ENCODE measurements at regions not wholly inside any gene's neighbourhood (a gene's known extent, or its start where the extent isn't known, plus 50 kb on each side); places are given as distances from the start of the nearest gene placed in this dataset.

- no peaks in the 10 kb centered on the region for H3K9me3 ChIP-seq
- intact Hi-C loops (cut with DNase I; ENCODE audit: low total_unique reads), result no loop called here
- H3K27me3 ChIP-seq, result peaks cover 12% of the 10 kb centered on the region
- in situ Hi-C loops (cut with MboI; ENCODE audit: low pct_ligation_motif_present in 1 of 4, low pct_unique_long_range_greater_than_20kb in 1 of 4, low sequenced_read_pairs in 3 of 4), result no loop called here
- no peak overlapping the region for H3K27ac ChIP-seq
- no peaks in the 10 kb centered on the region for H3K4me1 ChIP-seq
- TF ChIP-seq CTCF (IDR thresholded peaks at IDR 0.05) (no peak), POLR2A (IDR thresholded peaks at IDR 0.05) (no peak), POLR2AphosphoS5 (IDR thresholded peaks at IDR 0.05) (no peak), EP300 (IDR thresholded peaks at IDR 0.05; ENCODE audit: low read depth) (no peak)
- no peaks in the 10 kb centered on the region for H3K36me3 ChIP-seq
- DNase-seq, result no peak
- no peak overlapping the region for H3K4me3 ChIP-seq
- 84% methylated on average over 4 of the region's 4 CpGs; no CpG with 5 or more reads in 1 of the 2 donors for WGBS, 2 donors (ENCODE audit: low coverage in 1 of 2)
These were observed 76.1 kb upstream of the INSIG1 start for GRCh38 chr7:155221547-155221946.

GRCh38 chr7:155222061-155222460 lies 75.6 kb upstream of the INSIG1 start:
- DNase-seq, result no peak
- no peaks in the 10 kb centered on the region for H3K9me3 ChIP-seq
- peaks cover 12% of the 10 kb centered on the region for H3K27me3 ChIP-seq
- TF ChIP-seq POLR2AphosphoS5 (IDR thresholded peaks at IDR 0.05) (no peak), CTCF (IDR thresholded peaks at IDR 0.05) (no peak), EP300 (IDR thresholded peaks at IDR 0.05; ENCODE audit: low read depth) (no peak), POLR2A (IDR thresholded peaks at IDR 0.05) (no peak)
- no peaks in the 10 kb centered on the region for H3K36me3 ChIP-seq
- no peak overlapping the region for H3K4me3 ChIP-seq
- WGBS, 2 donors (ENCODE audit: low coverage in 1 of 2), result 58 to 85% methylated on average over 2 of the region's 2 CpGs
- no peaks in the 10 kb centered on the region for H3K4me1 ChIP-seq
- no peak overlapping the region for H3K27ac ChIP-seq
- in situ Hi-C loops (cut with MboI; ENCODE audit: low pct_ligation_motif_present in 1 of 4, low pct_unique_long_range_greater_than_20kb in 1 of 4, low sequenced_read_pairs in 3 of 4), result no loop called here
- intact Hi-C loops (cut with DNase I; ENCODE audit: low total_unique reads), result no loop called here

GRCh38 chr7:155222573-155222972 lies 75.1 kb upstream of the INSIG1 start:
- Histone ChIP-seq H3K4me1 (no peaks in the 10 kb centered on the region), H3K4me3 (no peak overlapping the region), H3K27me3 (peaks cover 12% of the 10 kb centered on the region), H3K27ac (no peak overlapping the region), H3K9me3 (no peaks in the 10 kb centered on the region), H3K36me3 (no peaks in the 10 kb centered on the region)
- DNase-seq, result no peak
- no peak for TF ChIP-seq POLR2AphosphoS5 (IDR thresholded peaks at IDR 0.05)
- TF ChIP-seq POLR2A (IDR thresholded peaks at IDR 0.05), result no peak
- TF ChIP-seq EP300 (IDR thresholded peaks at IDR 0.05; ENCODE audit: low read depth), result no peak
- TF ChIP-seq CTCF (IDR thresholded peaks at IDR 0.05), result no peak
- intact Hi-C loops (cut with DNase I; ENCODE audit: low total_unique reads) (no loop called here), in situ Hi-C loops (cut with MboI; ENCODE audit: low pct_ligation_motif_present in 1 of 4, low pct_unique_long_range_greater_than_20kb in 1 of 4, low sequenced_read_pairs in 3 of 4) (no loop called here)
- 94 to 100% methylated on average over 1 to 5 of the region's 5 CpGs for WGBS, 2 donors (ENCODE audit: low coverage in 1 of 2)

- no peaks in the 10 kb centered on the region for H3K9me3 ChIP-seq
- DNase-seq, result no peak
- WGBS, 2 donors (ENCODE audit: low coverage in 1 of 2), result 88 to 90% methylated on average over 11 to 12 of the region's 12 CpGs
- no peak overlapping the region for H3K27ac ChIP-seq
- TF ChIP-seq POLR2A (IDR thresholded peaks at IDR 0.05), result no peak
- no peak for TF ChIP-seq CTCF (IDR thresholded peaks at IDR 0.05)
- TF ChIP-seq POLR2AphosphoS5 (IDR thresholded peaks at IDR 0.05), result no peak
- TF ChIP-seq EP300 (IDR thresholded peaks at IDR 0.05; ENCODE audit: low read depth), result no peak
- intact Hi-C loops (cut with DNase I; ENCODE audit: low total_unique reads) (no loop called here), in situ Hi-C loops (cut with MboI; ENCODE audit: low pct_ligation_motif_present in 1 of 4, low pct_unique_long_range_greater_than_20kb in 1 of 4, low sequenced_read_pairs in 3 of 4) (no loop called here)
- no peaks in the 10 kb centered on the region for H3K4me1 ChIP-seq
- H3K36me3 ChIP-seq, result no peaks in the 10 kb centered on the region
- peaks cover 12% of the 10 kb centered on the region for H3K27me3 ChIP-seq
- no peak overlapping the region for H3K4me3 ChIP-seq
These were observed 74.7 kb upstream of the INSIG1 start for GRCh38 chr7:155223021-155223420.
